ENCODE measurements at regions not wholly inside any gene's neighbourhood (a gene's known extent, or its start where the extent isn't known, plus 50 kb on each side); places are given as distances from the start of the nearest gene placed in this dataset.

GRCh38 chr6:147716434-147716833, 207.9 kb downstream of the SAMD5 start:
- no peak for DNase-seq

GRCh38 chr6:147717991-147718390, 209.5 kb downstream of the SAMD5 start:
- DNase-seq: no peak

- no peak for DNase-seq
These were observed 213.7 kb downstream of the SAMD5 start for GRCh38 chr6:147722158-147722557.

GRCh38 chr6:147724454-147724853, 216.0 kb downstream of the SAMD5 start:
- no peak for DNase-seq

GRCh38 chr6:147726342-147726741, 217.9 kb downstream of the SAMD5 start:
- no peak for DNase-seq

GRCh38 chr6:147728903-147729302, 220.4 kb downstream of the SAMD5 start:
- no peak for DNase-seq

- no peak for DNase-seq
These were observed 225.2 kb downstream of the SAMD5 start for GRCh38 chr6:147733686-147734085.

- no peak for DNase-seq
These were observed 225.7 kb downstream of the SAMD5 start for GRCh38 chr6:147734151-147734550.

GRCh38 chr6:147735924-147736323, 227.4 kb downstream of the SAMD5 start:
- no peak for DNase-seq

- DNase-seq: no peak
These were observed 228.6 kb downstream of the SAMD5 start for GRCh38 chr6:147737115-147737514.

- no peak for DNase-seq
These were observed 229.6 kb downstream of the SAMD5 start for GRCh38 chr6:147738099-147738498.

GRCh38 chr6:147738516-147739162, 230.1 kb downstream of the SAMD5 start:
- no peak for DNase-seq

- DNase-seq: no peak
These were observed 231.8 kb downstream of the SAMD5 start for GRCh38 chr6:147740326-147740725.

- DNase-seq: no peak
These were observed 232.4 kb downstream of the SAMD5 start for GRCh38 chr6:147740916-147741315.

GRCh38 chr6:147741389-147741788, 232.9 kb downstream of the SAMD5 start:
- no peak for DNase-seq

- no peak for DNase-seq
These were observed 233.9 kb downstream of the SAMD5 start for GRCh38 chr6:147742440-147742839.

- DNase-seq: no peak
These were observed 235.5 kb downstream of the SAMD5 start for GRCh38 chr6:147744012-147744411.

GRCh38 chr6:147749331-147749730, 240.8 kb downstream of the SAMD5 start:
- DNase-seq: no peak

GRCh38 chr6:147750413-147750812, 241.9 kb downstream of the SAMD5 start:
- DNase-seq: no peak

- DNase-seq: no peak
These were observed 242.7 kb downstream of the SAMD5 start for GRCh38 chr6:147751232-147751631.

- no peak for DNase-seq
These were observed 244.4 kb downstream of the SAMD5 start for GRCh38 chr6:147752689-147753403.

- no peak for DNase-seq
These were observed 247.5 kb downstream of the SAMD5 start for GRCh38 chr6:147755999-147756398.

GRCh38 chr6:147756891-147757290, 248.4 kb downstream of the SAMD5 start:
- no peak for DNase-seq

- no peak for DNase-seq
These were observed 248.8 kb downstream of the SAMD5 start for GRCh38 chr6:147757291-147757690.

- no peak for DNase-seq
These were observed 249.8 kb downstream of the SAMD5 start for GRCh38 chr6:147758303-147758702.
